COLO829 (cell line): ENCODE measurements at regions not wholly inside any gene's neighbourhood (a gene's known extent, or its start where the extent isn't known, plus 50 kb on each side); places are given as distances from the start of the nearest gene placed in this dataset.
A peak's percentile ranks its signal among the peaks of the same experiment; 100 is the strongest.

ENCODE experiments used
- DNase-seq: peaks from one replicate; pipeline ENCODE4 v3.0.0; 2012; ENCODE audit warnings: low spot score

- DNase-seq, result peak; percentile 42
These were observed 58.1 kb upstream of the HEPHL1 start for GRCh38 chr11:93963072-93963471.

- DNase-seq, result no peak
These were observed 53.9 kb upstream of the HEPHL1 start for GRCh38 chr11:93967258-93967657.

- DNase-seq, result no peak
These were observed 53.2 kb upstream of the HEPHL1 start for GRCh38 chr11:93967944-93968343.

DNA sequence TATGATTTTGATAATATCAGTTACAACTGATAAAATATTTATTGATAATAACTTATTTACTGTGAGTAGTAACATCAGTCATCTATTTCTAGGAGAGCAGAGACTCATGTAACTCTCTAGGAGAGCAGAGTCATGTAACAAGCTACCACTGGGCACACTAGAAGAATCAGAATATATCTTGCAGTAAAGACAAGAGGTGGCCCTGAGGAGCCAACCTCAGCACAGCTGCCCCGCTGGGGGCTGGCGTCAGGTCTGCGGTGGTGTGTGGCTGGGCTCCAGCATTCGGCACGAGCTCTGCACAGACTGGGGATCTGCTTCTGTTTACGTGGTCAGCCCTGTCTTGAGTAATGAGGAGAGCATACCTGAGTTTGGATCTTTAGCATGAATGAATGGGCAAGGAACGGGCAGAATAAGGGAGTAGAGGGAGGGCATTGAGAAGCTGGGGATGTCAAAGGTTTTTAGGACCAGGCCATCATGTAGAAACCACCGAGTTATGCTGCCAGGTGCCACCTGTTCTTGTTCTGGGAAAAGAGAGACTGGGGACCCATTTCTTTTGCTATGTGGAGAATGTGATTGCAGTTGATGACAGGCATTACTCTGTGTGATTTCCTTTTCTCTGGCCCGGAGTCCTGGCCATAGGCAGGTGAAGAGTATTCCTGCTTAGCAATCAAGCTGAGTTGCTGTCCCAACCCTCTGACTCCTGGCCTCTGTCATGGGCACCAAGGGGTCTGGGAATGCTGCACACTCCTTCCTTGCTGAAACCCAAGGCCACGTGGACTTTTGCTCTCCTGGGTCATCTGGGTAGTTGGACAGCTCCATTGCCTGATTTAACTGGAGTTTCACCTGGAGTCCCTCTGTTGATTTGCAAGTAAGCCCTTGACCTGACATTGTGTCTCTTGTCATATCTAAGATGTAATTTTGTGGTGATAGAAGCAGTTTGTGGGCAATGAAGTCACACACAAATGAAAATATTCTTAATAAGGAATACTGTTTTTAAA, 50.9 kb upstream of the HEPHL1 start:
- no peak for DNase-seq
